Transverse colon (tissue), 3 donors: ENCODE measurements at regions not wholly inside any gene's neighbourhood (a gene's known extent, or its start where the extent isn't known, plus 50 kb on each side); places are given as distances from the start of the nearest gene placed in this dataset.

Source experiments
- CTCF ChIP-seq, 5 experiments: fragments of 200-600 bp in 3 of 5; fragments of 450-650 bp in 2 of 5; sonication (generic) in 3 of 5; IDR thresholded peaks; 1 replicate in 2 of 5; 2 replicates in 3 of 5; pipeline ENCODE4 v1.5.1; 2016 to 2017; ENCODE audit warnings: antibody characterized with exemption in 5 of 5, inconsistent platforms in 3 of 5, mild to moderate bottlenecking in 2 of 5, moderate library complexity in 1 of 5
- EP300 ChIP-seq: sonication (generic); formaldehyde crosslinking; IDR thresholded peaks from one replicate; pipeline ENCODE4 v1.6.1; 2017; ENCODE audit warnings: antibody characterized with exemption, low read depth
- POLR2A ChIP-seq: fragments of 450-650 bp; IDR thresholded peaks from one replicate; pipeline ENCODE4 v1.6.1; 2016; ENCODE audit warnings: antibody characterized with exemption, mild to moderate bottlenecking, moderate library complexity

GRCh38 chr7:67928141-67928540, 931.5 kb downstream of the TYW1 start:
- no peak for TF ChIP-seq CTCF (IDR thresholded peaks at IDR 0.05)
- TF ChIP-seq POLR2A: no peak
- TF ChIP-seq EP300: no peak
